ENCODE measurements at regions not wholly inside any gene's neighbourhood (a gene's known extent, or its start where the extent isn't known, plus 50 kb on each side); places are given as distances from the start of the nearest gene placed in this dataset.

- DNase-seq (ENCODE audit: low read depth): no peak
Observed at GRCh38 chr2:153196378-153197058, 282.0 kb downstream of the RPRM start.

DNA sequence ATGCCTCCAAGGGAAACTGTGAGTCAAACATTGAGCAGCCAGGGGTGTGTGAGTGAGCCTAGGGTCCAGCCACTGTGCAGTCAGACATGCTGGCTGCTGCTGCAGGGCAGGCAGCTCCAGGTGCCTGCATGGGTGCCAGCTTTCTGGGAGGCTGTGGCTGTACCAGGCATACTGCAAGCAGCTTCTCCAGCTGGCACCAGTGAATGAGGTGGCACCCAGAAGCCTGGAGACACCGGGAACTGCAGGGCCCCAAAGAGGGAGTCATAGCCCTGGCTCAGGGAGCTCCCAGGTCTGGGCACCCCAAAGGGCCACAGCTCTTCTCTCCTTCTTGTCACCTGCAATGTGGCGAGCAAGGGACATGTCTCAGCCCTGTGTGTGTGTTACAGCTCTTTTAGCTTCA is 283.2 kb downstream of the RPRM start:
- no peak for DNase-seq (ENCODE audit: low read depth)

GRCh38 chr2:153189091-153189888 is 289.3 kb downstream of the RPRM start:
- no peak for DNase-seq (ENCODE audit: low read depth)

DNA sequence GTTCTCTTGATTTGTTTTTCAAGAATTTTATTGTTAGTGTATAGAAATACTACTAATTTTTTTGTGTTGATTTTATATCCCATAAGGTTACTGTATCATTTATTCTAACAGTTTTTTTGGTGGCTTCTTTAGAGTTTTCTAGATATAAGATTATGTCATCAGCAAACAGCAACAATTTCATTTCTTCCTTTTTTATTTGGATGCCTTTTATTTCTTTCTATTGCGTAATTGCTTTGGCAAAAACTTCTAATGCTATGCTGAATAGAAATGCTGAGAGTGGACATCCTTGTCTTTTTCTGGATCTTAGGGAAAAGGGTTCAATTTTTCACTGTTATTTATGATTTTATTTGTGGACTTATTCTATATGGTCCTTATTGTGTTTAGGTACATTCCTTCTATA is 298.8 kb downstream of the RPRM start:
- DNase-seq (ENCODE audit: low read depth): no peak

- DNase-seq (ENCODE audit: low read depth): no peak
Observed at GRCh38 chr2:153169609-153170008, 309.0 kb downstream of the RPRM start.

DNA sequence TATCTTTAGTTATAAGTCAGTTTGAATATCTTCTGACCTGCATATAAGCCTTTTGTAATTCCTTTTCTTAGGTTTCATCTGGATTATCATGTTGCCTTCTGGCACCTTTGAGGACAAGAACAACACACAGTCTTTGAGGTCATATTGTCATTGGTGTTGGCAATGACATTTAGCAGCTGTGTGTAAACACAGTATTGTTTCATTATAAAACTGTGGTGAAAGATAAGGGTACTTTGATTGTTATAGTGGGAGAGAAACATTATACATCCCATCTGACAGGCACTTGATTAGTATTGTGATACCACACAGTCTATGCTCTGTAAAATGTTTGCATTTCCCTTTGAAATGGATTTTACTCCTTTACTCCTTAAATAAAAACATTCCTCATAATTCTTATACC is 313.5 kb downstream of the RPRM start:
- DNase-seq (ENCODE audit: low read depth): no peak

DNA sequence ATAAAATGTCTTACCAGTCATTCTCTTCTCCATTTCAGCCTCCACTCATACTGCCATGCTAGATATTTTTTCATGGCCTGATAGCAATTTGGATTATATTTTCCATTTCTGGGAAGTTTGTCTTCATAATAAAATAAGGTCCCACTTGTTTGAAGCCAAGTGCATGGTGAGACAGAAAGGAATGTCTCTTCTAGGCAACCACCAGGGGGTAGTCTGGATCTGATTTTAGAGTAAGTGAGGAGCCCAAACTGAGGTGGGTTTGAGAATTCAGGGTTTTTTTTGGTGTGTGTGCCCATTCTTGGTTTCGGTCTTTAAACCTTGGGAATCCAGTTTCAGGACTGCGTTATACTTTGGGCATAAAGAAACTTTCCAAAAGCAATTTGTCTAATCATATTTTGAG is 315.5 kb downstream of the RPRM start:
- DNase-seq (ENCODE audit: low read depth): peak; percentile 35

DNA sequence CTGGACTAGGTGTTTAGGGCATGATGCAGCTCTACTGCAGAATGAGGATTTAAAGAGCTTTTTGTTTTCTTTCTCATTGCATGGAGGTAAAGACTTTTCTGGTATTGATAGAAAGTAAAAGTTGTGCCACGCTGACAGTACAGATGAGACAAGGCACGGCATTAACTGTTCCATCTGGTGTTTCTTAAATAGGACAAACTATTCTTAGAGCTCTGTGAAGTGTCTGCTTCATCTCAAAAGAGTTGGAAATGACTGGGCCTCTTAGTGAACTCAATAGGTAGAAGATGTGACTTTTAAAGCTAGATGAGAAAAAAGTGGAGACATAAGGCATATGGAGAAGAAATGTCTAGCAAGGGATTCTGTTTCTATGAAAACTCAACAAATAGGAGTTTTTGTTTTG is 321.8 kb downstream of the RPRM start:
- DNase-seq (ENCODE audit: low read depth): no peak

- DNase-seq (ENCODE audit: low read depth): no peak
Observed at GRCh38 chr2:153152036-153152435, 326.5 kb downstream of the RPRM start.

- DNase-seq (ENCODE audit: low read depth): no peak
Observed at GRCh38 chr2:153145470-153145978, 333.0 kb downstream of the RPRM start.

GRCh38 chr2:153143540-153143939 is 335.0 kb downstream of the RPRM start:
- DNase-seq (ENCODE audit: low read depth): no peak

- DNase-seq (ENCODE audit: low read depth): no peak
Observed at GRCh38 chr2:153140498-153140897, 338.1 kb downstream of the RPRM start.

DNA sequence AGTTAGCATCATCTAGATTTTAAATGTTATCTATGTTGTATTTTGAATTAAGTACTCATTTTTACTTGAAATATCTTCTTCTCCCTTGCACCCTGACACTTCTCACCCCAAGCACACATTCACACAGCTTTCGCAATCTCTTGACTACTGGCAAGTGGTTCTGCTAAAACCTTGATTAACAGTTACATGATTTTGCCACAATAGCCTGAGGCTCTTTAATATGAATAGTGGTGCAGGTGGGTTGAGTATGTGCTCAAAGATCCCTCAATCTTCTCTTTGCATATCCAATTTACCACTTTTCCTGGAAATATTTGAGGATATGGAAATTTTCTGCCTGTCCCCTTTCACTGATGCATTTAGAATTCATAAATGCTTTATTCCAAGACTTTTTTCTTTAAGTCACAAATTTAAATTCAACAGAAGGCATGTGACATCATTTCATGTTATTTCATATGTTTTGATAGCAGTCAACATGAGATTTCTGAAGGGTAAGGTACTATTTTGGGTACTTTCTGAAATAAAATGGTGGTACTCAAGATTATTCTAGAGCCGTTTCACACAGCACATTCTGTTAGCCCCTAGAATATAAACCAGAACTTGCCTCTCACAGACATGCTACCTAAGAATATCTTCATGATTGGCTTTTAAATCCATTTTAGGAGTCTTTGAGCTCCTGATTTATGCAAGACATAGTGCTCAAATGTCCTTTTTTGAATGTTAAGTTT is 339.7 kb downstream of the RPRM start:
- DNase-seq (ENCODE audit: low read depth): no peak

- DNase-seq (ENCODE audit: low read depth): no peak
Observed at GRCh38 chr2:153136216-153136615, 342.3 kb downstream of the RPRM start.

DNA sequence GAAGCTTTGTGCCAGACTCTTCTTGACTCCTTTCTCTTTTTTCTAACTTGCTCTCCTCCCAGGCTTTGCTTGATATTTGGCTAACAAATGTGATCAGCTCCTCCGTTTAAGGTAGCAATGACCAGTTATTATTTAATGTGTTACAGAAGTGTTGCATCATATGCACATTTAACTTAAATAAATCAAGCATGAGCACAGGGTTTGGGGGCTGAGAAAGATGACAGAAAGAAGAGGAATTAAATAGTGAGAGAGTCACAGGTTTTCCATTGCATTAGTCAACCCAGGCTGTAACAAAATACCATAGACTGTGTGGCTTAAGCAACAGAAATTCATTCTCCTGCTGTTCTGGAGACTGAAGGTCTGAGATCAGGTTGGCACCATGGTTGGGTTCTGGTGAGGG is 343.8 kb downstream of the RPRM start:
- no peak for DNase-seq (ENCODE audit: low read depth)

- no peak for DNase-seq (ENCODE audit: low read depth)
Observed at GRCh38 chr2:153133716-153134115, 344.8 kb downstream of the RPRM start.

- no peak for DNase-seq (ENCODE audit: low read depth)
Observed at GRCh38 chr2:153132418-153132817, 346.1 kb downstream of the RPRM start.

GRCh38 chr2:153115141-153115540 is 363.4 kb downstream of the RPRM start:
- DNase-seq (ENCODE audit: low read depth): no peak

DNA sequence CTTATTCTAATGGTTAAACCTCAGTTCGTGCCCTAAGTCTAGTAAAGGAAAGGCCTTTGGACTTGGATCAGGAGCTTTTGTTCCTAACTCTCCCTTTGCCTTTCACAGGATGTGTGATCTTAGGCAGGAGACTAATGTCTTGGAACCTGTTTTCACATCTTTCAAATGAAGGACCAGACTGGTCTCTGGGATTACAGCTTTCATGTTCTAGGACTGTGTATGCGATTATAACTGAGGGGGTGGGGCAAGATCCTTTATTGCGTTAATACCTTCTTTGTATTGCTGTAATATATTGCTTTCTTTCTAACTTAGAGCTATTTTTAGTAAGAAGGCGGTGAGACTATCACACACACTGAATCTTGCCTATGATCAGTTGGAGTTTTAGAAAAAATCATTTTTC is 368.1 kb downstream of the RPRM start:
- DNase-seq (ENCODE audit: low read depth): no peak

- DNase-seq (ENCODE audit: low read depth): no peak
Observed at GRCh38 chr2:153109793-153110192, 368.8 kb downstream of the RPRM start.

GRCh38 chr2:153106802-153107477 is 371.6 kb downstream of the RPRM start:
- DNase-seq (ENCODE audit: low read depth): no peak
